ENCODE measurements at regions not wholly inside any gene's neighbourhood (a gene's known extent, or its start where the extent isn't known, plus 50 kb on each side); places are given as distances from the start of the nearest gene placed in this dataset.
"Not testable (repeated sequence)": the region's sequence is repeated elsewhere in the genome, so short reads cannot be mapped to it uniquely, and the experiment has no call there.

DNA sequence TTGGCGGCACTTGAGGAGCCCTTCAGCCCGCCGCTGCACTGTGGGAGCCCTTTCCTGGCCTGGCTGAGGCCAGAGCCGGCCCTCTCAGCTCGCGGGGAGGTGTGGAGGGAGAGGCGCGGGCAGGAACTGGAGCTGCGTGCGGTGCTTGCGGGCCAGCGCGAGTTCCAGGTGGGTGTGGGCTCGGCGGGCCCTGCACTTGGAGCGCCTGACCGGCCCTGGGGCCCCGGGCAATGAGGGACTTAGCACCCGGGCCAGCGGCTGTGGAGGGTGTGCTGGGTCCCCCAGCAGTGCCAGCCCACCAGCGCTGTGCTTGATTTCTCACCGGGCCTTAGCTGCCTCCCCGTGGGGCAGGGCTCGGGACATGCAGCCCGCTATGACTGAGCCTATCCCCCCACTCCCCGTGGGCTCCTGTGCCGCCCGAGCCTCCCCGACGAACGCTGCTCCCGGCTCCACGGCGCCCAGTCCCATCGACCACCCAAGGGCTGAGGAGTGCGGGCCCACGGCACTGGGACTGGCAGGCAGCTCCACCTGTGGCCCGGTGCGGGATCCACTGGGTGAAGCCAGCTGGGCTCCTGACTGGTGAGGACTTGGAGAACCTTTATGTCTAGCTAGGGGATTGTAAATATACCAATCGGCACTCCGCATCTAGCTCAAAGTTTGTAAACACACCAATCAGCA, 167.6 kb downstream of the SOX4 start:
- not testable (repeated sequence) for DNase-seq; H3K36me3 ChIP-seq (replicated peaks; ENCODE audit: control insufficient read depth, insufficient read depth, low read length); H3K27me3 ChIP-seq (ENCODE audit: control insufficient read depth, insufficient read depth, low read length); H3K4me3 ChIP-seq (ENCODE audit: insufficient read depth, low read depth, low read length)

GRCh38 chr6:21764989-21765388, 171.4 kb downstream of the SOX4 start:
- H3K27me3 ChIP-seq (ENCODE audit: control insufficient read depth, insufficient read depth, low read length), result no peaks in the 10 kb centered on the region
- H3K4me3 ChIP-seq (ENCODE audit: insufficient read depth, low read depth, low read length), result no peak overlapping the region
- DNase-seq, result no peak
- peaks cover 3% of the 10 kb centered on the region for H3K36me3 ChIP-seq (replicated peaks; ENCODE audit: control insufficient read depth, insufficient read depth, low read length)

- no peaks in the 10 kb centered on the region for H3K36me3 ChIP-seq (replicated peaks; ENCODE audit: control insufficient read depth, insufficient read depth, low read length)
Observed at GRCh38 chr6:21767891-21768648, 174.5 kb downstream of the SOX4 start.

DNA sequence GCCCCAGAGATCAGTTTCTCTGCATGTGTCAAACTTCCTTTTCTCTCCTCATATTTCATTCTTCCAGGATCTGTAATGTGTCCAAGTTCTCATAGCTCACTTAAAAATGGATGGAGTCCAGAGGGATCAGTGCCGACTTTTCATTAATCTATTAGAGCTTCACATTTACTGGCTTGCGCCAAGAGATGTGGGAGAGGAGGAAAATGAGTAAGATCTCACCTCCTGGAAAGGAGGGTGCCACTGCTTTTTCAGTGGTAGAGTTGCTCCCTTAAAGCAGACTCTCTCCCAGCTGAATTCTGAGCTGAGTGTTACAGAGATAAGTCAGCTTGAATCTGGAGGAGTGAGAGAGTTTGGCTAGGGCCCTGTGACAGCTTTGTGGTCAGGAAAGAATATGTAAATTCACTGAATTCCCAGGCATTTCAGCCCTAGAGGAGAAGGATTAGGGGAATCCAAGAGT, 175.9 kb downstream of the SOX4 start:
- no peak overlapping the region for H3K4me3 ChIP-seq (ENCODE audit: insufficient read depth, low read depth, low read length)

More at GRCh38 chr6:21767891-21768648, 174.5 kb downstream of the SOX4 start:
- H3K27me3 ChIP-seq (ENCODE audit: control insufficient read depth, insufficient read depth, low read length), result no peaks in the 10 kb centered on the region
- H3K4me3 ChIP-seq (ENCODE audit: insufficient read depth, low read depth, low read length), result no peak overlapping the region
- no peak for DNase-seq

DNA sequence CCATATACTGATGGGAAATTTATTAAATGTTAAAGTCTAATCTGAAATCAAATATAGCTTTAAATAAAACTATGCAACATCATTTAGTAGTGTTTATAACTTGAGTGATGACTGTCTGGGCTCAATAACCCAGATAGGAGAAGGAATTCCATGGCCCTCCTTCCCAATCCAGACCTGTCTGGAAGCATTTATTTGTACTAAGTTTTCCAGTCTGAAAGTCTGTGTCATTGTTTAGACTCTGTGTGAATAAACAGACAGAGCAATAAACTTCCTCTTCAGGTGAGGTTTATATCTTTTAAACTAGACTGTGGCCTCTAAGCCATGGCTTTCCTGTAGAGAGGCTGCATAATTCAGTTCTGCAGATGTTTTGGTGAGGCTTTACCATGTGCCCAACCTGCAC, 176.4 kb downstream of the SOX4 start:
- H3K27me3 ChIP-seq (ENCODE audit: control insufficient read depth, insufficient read depth, low read length), result no peaks in the 10 kb centered on the region
- H3K4me3 ChIP-seq (ENCODE audit: insufficient read depth, low read depth, low read length), result no peak overlapping the region
- H3K36me3 ChIP-seq (replicated peaks; ENCODE audit: control insufficient read depth, insufficient read depth, low read length), result no peaks in the 10 kb centered on the region
- no peak for DNase-seq

More for the DNA sequence above, 175.9 kb downstream of the SOX4 start:
- Histone ChIP-seq H3K36me3 (replicated peaks; ENCODE audit: control insufficient read depth, insufficient read depth, low read length) (no peaks in the 10 kb centered on the region), H3K27me3 (ENCODE audit: control insufficient read depth, insufficient read depth, low read length) (no peaks in the 10 kb centered on the region)
- peak; percentile 60 for DNase-seq

DNA sequence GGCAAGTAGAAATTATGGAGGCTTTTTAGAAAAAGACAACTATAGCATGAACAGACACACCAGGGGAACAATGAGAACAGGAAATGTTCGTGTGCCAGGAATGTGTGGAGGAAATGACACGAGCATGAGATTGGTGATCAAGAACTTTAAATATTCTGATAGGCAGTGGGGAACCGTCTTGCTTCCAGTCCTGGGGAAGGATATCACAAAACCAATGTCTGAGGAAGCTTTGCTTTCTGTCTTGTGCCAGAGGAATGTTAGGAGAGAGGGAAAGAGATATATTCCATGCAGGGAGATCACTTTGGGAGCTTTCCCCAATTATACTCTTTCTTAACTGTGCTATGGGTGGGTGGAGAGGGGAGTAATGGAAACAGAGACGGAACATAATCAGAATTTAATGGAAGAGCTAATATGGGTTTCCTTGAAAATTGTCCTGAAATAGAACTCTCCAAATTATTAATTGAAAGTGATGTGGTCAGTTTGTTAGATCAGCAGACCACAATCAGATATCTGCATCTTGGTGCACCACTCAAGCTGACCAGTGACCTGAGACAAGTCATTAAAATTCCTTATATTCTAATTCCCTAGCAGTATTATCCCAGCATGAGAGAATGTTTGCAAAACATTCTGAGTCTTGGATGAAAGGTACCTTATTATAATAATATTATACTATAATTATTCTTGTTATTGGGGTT, 178.2 kb downstream of the SOX4 start:
- Histone ChIP-seq H3K4me3 (ENCODE audit: insufficient read depth, low read depth, low read length) (no peak overlapping the region), H3K27me3 (ENCODE audit: control insufficient read depth, insufficient read depth, low read length) (no peaks in the 10 kb centered on the region), H3K36me3 (replicated peaks; ENCODE audit: control insufficient read depth, insufficient read depth, low read length) (no peaks in the 10 kb centered on the region)
- no peak for DNase-seq

- H3K27me3 ChIP-seq (ENCODE audit: control insufficient read depth, insufficient read depth, low read length), result no peaks in the 10 kb centered on the region
Observed at GRCh38 chr6:21772477-21772876, 178.9 kb downstream of the SOX4 start.

GRCh38 chr6:21772884-21773575, 179.5 kb downstream of the SOX4 start:
- DNase-seq, result no peak
- no peaks in the 10 kb centered on the region for H3K36me3 ChIP-seq (replicated peaks; ENCODE audit: control insufficient read depth, insufficient read depth, low read length)
- no peak overlapping the region for H3K4me3 ChIP-seq (ENCODE audit: insufficient read depth, low read depth, low read length)
- no peaks in the 10 kb centered on the region for H3K27me3 ChIP-seq (ENCODE audit: control insufficient read depth, insufficient read depth, low read length)

More at GRCh38 chr6:21772477-21772876, 178.9 kb downstream of the SOX4 start:
- Histone ChIP-seq H3K4me3 (ENCODE audit: insufficient read depth, low read depth, low read length) (no peak overlapping the region), H3K36me3 (replicated peaks; ENCODE audit: control insufficient read depth, insufficient read depth, low read length) (no peaks in the 10 kb centered on the region)
- DNase-seq, result no peak

DNA sequence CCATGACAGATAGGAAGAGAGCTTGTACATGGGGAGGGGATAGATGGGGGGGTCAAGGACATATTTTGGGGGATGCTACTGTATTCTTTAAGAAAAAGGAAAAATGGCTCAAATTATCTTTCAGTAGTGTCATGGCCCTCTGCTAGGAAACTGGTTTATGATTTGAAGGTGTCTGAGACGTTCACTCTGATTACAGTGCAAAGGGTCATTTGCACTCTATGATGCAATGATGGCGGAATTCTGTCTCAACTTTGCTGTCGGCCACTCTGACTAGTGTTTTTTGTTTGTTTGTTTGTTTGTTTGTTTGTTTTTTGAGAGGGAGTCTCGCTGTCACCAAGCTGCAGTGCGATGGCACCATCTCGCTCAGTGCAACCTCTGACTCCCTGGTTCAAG, 180.0 kb downstream of the SOX4 start:
- H3K36me3 ChIP-seq (replicated peaks; ENCODE audit: control insufficient read depth, insufficient read depth, low read length), result no peaks in the 10 kb centered on the region
- DNase-seq, result no peak
- no peaks in the 10 kb centered on the region for H3K27me3 ChIP-seq (ENCODE audit: control insufficient read depth, insufficient read depth, low read length)
- H3K4me3 ChIP-seq (ENCODE audit: insufficient read depth, low read depth, low read length), result no peak overlapping the region

DNA sequence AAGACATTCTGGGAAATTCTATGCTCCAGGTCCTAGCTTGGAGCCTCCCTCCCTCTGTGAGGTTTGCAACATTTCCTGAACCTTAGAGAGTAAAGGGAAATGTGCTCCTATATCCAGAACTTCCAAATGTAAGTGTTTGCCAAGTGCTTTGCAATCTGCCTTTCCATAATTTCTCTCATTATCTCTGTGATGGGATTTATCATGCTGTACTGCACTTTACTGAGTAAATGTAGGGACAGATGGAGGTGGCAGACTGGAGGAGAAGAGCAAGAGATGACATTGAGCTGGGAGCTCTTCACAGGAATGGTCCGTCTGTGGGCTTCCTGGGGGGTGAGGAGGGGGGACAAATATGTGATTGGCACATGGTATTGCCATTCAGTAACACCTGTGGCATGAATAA, 184.3 kb downstream of the SOX4 start:
- Histone ChIP-seq H3K36me3 (replicated peaks; ENCODE audit: control insufficient read depth, insufficient read depth, low read length) (no peaks in the 10 kb centered on the region), H3K27me3 (ENCODE audit: control insufficient read depth, insufficient read depth, low read length) (no peaks in the 10 kb centered on the region), H3K4me3 (ENCODE audit: insufficient read depth, low read depth, low read length) (no peak overlapping the region)
- no peak for DNase-seq

GRCh38 chr6:21780141-21780540, 186.6 kb downstream of the SOX4 start:
- DNase-seq, result no peak
- H3K4me3 ChIP-seq (ENCODE audit: insufficient read depth, low read depth, low read length), result no peak overlapping the region
- no peaks in the 10 kb centered on the region for H3K27me3 ChIP-seq (ENCODE audit: control insufficient read depth, insufficient read depth, low read length)
- peaks cover 1% of the 10 kb centered on the region; the same call in 1 of the 2 replicates for H3K36me3 ChIP-seq (replicated peaks; ENCODE audit: control insufficient read depth, insufficient read depth, low read length)

DNA sequence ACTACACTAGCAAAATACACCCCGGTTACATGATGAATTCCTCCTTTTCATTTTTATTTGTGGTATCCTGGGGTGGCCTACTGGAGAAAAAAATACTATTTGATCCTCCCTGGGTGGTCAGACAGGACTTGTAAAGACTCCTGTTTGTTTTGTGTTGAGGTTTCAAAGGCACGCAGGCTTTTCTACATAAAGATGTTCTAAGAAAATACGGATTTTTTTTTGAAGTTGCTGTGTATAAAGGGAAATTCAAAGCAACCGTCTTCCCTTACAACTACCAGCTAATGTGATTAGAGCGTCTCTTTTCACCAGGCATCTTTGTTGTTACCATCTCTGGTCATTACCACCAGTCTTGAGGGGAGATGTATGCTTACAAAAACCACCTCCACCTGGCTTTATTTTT, 187.1 kb downstream of the SOX4 start:
- DNase-seq, result no peak
- Histone ChIP-seq H3K36me3 (replicated peaks; ENCODE audit: control insufficient read depth, insufficient read depth, low read length) (peaks cover 1% of the 10 kb centered on the region; the same call in 1 of the 2 replicates), H3K4me3 (ENCODE audit: insufficient read depth, low read depth, low read length) (no peak overlapping the region), H3K27me3 (ENCODE audit: control insufficient read depth, insufficient read depth, low read length) (no peaks in the 10 kb centered on the region)

DNA sequence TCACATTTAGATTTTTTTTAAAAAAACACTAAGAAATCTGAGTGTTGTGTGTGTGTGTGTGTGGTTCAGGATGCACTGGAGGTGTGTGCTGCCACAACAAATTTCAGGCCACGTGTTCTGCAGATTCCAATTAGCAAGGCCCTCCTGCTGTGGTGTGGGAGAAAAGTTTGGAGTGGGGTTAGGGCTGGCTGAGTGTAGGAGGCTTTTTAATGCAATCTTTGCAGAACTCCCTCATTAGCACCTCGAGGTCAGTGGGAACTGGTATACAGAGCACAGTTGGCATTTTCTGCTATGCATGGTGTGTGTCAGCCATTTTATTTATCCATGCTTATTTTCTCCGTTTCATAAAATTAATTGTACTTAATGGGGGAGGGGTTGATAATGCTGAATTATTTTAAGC, 187.6 kb downstream of the SOX4 start:
- Histone ChIP-seq H3K27me3 (ENCODE audit: control insufficient read depth, insufficient read depth, low read length) (no peaks in the 10 kb centered on the region), H3K36me3 (replicated peaks; ENCODE audit: control insufficient read depth, insufficient read depth, low read length) (peaks cover 1% of the 10 kb centered on the region; the same call in 1 of the 2 replicates), H3K4me3 (ENCODE audit: insufficient read depth, low read depth, low read length) (no peak overlapping the region)
- DNase-seq, result no peak

- Histone ChIP-seq H3K4me3 (ENCODE audit: insufficient read depth, low read depth, low read length) (no peak overlapping the region), H3K36me3 (replicated peaks; ENCODE audit: control insufficient read depth, insufficient read depth, low read length) (peaks cover 1% of the 10 kb centered on the region; the same call in 1 of the 2 replicates), H3K27me3 (ENCODE audit: control insufficient read depth, insufficient read depth, low read length) (no peaks in the 10 kb centered on the region)
- no peak for DNase-seq
Observed at GRCh38 chr6:21785164-21785563, 191.6 kb downstream of the SOX4 start.
